C4-2B (cell line): ENCODE measurements at regions not wholly inside any gene's neighbourhood (a gene's known extent, or its start where the extent isn't known, plus 50 kb on each side); places are given as distances from the start of the nearest gene placed in this dataset.

ENCODE experiments used
- ZFX ChIP-seq: fragments of 450-650 bp; IDR thresholded peaks from 2 replicates; pipeline ENCODE4 v1.6.1; 2017
- TF ChIP-seq, protein P1 (sequence below): fragments of 450-650 bp; conservative IDR thresholded peaks from 2 replicates; pipeline ENCODE4 v1.5.1; 2017; ENCODE audit warnings: mild to moderate bottlenecking

DNA sequence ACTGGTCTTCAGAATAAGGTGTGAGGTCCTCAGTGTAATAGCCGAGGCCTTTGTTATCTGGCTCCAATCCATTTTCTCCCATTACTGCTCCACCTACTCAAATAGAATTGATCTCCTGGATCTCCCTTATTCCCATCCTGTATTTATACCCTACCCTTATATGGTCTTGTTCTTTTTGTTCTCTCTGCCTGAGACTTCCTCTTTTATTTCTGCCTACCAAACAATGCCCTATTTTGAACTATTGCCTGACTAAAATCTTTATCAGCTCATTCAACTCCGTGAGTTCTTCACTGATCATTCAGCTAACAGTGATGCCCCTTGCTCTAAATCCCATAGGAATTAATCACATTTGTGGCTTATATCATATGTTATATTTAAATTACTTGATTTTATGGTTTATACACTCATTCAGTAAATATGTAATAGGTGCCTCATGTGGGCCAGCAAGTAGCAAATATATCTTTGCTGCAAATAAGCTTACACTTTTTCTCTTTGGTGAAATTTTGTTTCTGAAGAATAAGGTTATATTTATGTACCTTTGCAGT lies 417.5 kb upstream of the MEF2C start:
- TF ChIP-seq, protein P1, sequence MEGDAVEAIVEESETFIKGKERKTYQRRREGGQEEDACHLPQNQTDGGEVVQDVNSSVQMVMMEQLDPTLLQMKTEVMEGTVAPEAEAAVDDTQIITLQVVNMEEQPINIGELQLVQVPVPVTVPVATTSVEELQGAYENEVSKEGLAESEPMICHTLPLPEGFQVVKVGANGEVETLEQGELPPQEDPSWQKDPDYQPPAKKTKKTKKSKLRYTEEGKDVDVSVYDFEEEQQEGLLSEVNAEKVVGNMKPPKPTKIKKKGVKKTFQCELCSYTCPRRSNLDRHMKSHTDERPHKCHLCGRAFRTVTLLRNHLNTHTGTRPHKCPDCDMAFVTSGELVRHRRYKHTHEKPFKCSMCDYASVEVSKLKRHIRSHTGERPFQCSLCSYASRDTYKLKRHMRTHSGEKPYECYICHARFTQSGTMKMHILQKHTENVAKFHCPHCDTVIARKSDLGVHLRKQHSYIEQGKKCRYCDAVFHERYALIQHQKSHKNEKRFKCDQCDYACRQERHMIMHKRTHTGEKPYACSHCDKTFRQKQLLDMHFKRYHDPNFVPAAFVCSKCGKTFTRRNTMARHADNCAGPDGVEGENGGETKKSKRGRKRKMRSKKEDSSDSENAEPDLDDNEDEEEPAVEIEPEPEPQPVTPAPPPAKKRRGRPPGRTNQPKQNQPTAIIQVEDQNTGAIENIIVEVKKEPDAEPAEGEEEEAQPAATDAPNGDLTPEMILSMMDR: no peak
- no peak for TF ChIP-seq ZFX
